GM23248 (cell line): ENCODE measurements at regions not wholly inside any gene's neighbourhood (a gene's known extent, or its start where the extent isn't known, plus 50 kb on each side); places are given as distances from the start of the nearest gene placed in this dataset.

Source experiments
- DNase-seq: peaks from one replicate; pipeline ENCODE4 v3.0.0-alpha.2; 2015
- H2AFZ ChIP-seq: fragments of 200-600 bp; sonication (generic); 2 replicates; pipeline ENCODE4 v1.6.1; 2016; ENCODE audit warnings: antibody characterized with exemption
- H3F3A ChIP-seq: fragments of 200-600 bp; sonication (generic); 2 replicates; pipeline ENCODE4 v1.6.1; 2016; ENCODE audit warnings: mild to moderate bottlenecking, antibody characterized with exemption, mixed run types; ENCODE audit not compliant: insufficient read depth
- H3K27ac ChIP-seq: fragments of 200-600 bp; sonication (generic); 2 replicates; pipeline ENCODE4 v1.5.1; 2016; ENCODE audit warnings: mild to moderate bottlenecking
- H3K27me3 ChIP-seq: fragments of 200-600 bp; sonication (generic); replicated peaks from 2 replicates; pipeline ENCODE4 v1.6.1; 2016; ENCODE audit warnings: mild to moderate bottlenecking; ENCODE audit not compliant: insufficient read depth
- H3K36me3 ChIP-seq: fragments of 200-600 bp; sonication (generic); 2 replicates; pipeline ENCODE4 v1.6.1; 2016; ENCODE audit warnings: low read depth, mild to moderate bottlenecking
- H3K4me1 ChIP-seq: fragments of 200-600 bp; sonication (generic); 2 replicates; pipeline ENCODE4 v1.6.1; 2016; ENCODE audit warnings: mild to moderate bottlenecking; ENCODE audit not compliant: insufficient read depth
- H3K4me2 ChIP-seq: fragments of 200-600 bp; sonication (generic); one replicate; pipeline ENCODE4 v1.6.1; 2016; ENCODE audit warnings: mild to moderate bottlenecking; ENCODE audit not compliant: unreplicated experiment
- H3K4me3 ChIP-seq: fragments of 200-600 bp; sonication (generic); 2 replicates; pipeline ENCODE4 v1.5.1; 2016; ENCODE audit warnings: mild to moderate bottlenecking
- H3K79me2 ChIP-seq: fragments of 200-600 bp; sonication (generic); 2 replicates; pipeline ENCODE4 v1.6.1; 2016; ENCODE audit warnings: mild to moderate bottlenecking; ENCODE audit not compliant: insufficient read depth
- H3K9ac ChIP-seq: fragments of 200-600 bp; sonication (generic); 2 replicates; pipeline ENCODE4 v1.6.1; 2016; ENCODE audit warnings: mild to moderate bottlenecking
- H3K9me2 ChIP-seq: fragments of 200-600 bp; sonication (generic); 2 replicates; pipeline ENCODE4 v1.6.1; 2016; ENCODE audit warnings: mixed run types, mild to moderate bottlenecking, moderate library complexity; ENCODE audit not compliant: insufficient read depth
- H3K9me3 ChIP-seq: fragments of 200-600 bp; sonication (generic); one replicate; pipeline ENCODE4 v1.6.1; 2017; ENCODE audit warnings: low read depth
- H4K20me1 ChIP-seq: fragments of 200-600 bp; sonication (generic); 2 replicates; pipeline ENCODE4 v1.6.0; 2016; ENCODE audit not compliant: insufficient read depth
- EZH2 ChIP-seq: fragments of 200-600 bp; sonication (generic); IDR thresholded peaks from 2 replicates; pipeline ENCODE4 v1.6.1; 2018; ENCODE audit warnings: antibody characterized with exemption, mild to moderate bottlenecking; ENCODE audit not compliant: insufficient read depth, poor library complexity, severe bottlenecking
- EZH2phosphoT487 ChIP-seq: fragments of 200-600 bp; sonication (generic); IDR thresholded peaks from 2 replicates; pipeline ENCODE4 v1.6.1; 2018; ENCODE audit warnings: antibody characterized with exemption, moderate library complexity, mild to moderate bottlenecking, low read depth; ENCODE audit not compliant: insufficient read depth
- whole genome bisulfite sequencing, 2 experiments: methylation state at CpG; one replicate each; pipeline ENCODE4 v1.1.6; 2015 to 2017; ENCODE audit warnings: low lambda C conversion rate in 2 of 2, low coverage in 1 of 2; ENCODE audit errors: missing lambda C conversion rate in 2 of 2; 5-methylcytosine and 5-hydroxymethylcytosine counted together
- in situ Hi-C: fragments of 300-500 bp; cut with MboI; formaldehyde crosslinking; loops from 2 replicates; pipeline ENCODE4 v1.15.0; 2020

DNA sequence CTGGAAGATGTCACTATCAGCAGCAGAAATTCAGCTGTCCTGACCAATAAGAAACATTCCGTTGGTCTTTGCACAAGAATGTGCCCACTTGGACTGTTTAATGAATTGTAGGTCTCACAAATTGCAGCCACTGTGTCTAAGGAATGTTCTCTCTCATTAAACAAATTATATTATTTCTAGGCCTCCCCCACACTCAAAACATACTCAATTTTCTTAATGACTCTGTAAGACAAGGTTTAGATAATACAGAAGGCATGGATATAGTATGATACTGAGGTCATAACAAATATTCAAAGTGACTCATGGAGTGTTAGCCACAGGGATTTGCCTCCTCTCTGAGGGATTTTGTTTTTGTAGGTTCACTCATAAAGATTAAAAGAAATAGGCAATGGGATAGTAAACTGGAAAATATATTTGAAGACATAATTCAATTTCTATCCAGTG, 197.5 kb downstream of the PTN start:
- no peaks in the 10 kb centered on the region for H3K36me3 ChIP-seq
- peak overlapping the region; percentile 78 for H3K27ac ChIP-seq
- 0 out of 2 replicates have a peak, but pooled peaks cover 6% of the 10 kb centered on the region for H3K9me2 ChIP-seq
- peak overlapping the region; percentile 54 for H3K9ac ChIP-seq
- H2AFZ ChIP-seq = peak overlapping the region; percentile 58; the same call in 1 of the 2 replicates
- H3K4me3 ChIP-seq = peak overlapping the region; percentile 57
- H3K4me1 ChIP-seq = peaks cover 37% of the 10 kb centered on the region
- no peaks in the 10 kb centered on the region for H4K20me1 ChIP-seq
- H3K4me2 ChIP-seq = peak overlapping the region; percentile 86
- peak; percentile 84 for DNase-seq
- peaks cover 44% of the 10 kb centered on the region for H3F3A ChIP-seq
- in situ Hi-C loops = no loop called here
- 11 to 16% methylated on average over 1 of the region's 1 CpG for WGBS, 2 experiments
- no peaks in the 10 kb centered on the region for H3K9me3 ChIP-seq
- no peaks in the 10 kb centered on the region for H3K79me2 ChIP-seq
- no peaks in the 10 kb centered on the region for H3K27me3 ChIP-seq
- TF ChIP-seq EZH2phosphoT487 (no peak), EZH2 (no peak)

DNA sequence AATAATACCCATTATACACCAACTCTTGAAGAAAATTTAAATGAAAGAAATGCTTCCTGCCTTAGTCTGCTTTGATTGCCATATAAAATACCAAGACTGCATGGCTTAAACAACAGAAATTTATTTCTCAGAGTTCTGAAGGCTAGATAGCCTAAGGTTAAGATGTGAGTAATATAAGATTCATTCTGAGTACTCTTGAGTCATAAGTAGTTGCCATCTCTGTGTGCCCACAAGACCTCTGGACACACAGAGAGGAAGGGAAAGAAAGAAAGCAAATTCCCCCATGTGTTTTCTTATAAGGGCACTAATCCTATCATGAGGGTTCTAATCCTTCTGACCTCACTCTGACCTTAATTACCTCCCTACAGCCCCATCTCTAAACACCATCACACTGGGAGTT, 201.2 kb downstream of the PTN start:
- Histone ChIP-seq H3K79me2 (no peaks in the 10 kb centered on the region), H3K4me2 (no peak overlapping the region), H3K9me3 (no peaks in the 10 kb centered on the region), H3K4me1 (peaks cover 22% of the 10 kb centered on the region), H3K9ac (no peak overlapping the region), H3K9me2 (no peaks in the 10 kb centered on the region), H2AFZ (no peak overlapping the region), H4K20me1 (no peaks in the 10 kb centered on the region), H3F3A (peaks cover 37% of the 10 kb centered on the region), H3K4me3 (no peak overlapping the region), H3K27ac (no peak overlapping the region), H3K36me3 (no peaks in the 10 kb centered on the region), H3K27me3 (no peaks in the 10 kb centered on the region)
- in situ Hi-C loops = no loop called here
- TF ChIP-seq EZH2phosphoT487 = no peak
- TF ChIP-seq EZH2 = no peak
- peak; percentile 40 for DNase-seq

DNA sequence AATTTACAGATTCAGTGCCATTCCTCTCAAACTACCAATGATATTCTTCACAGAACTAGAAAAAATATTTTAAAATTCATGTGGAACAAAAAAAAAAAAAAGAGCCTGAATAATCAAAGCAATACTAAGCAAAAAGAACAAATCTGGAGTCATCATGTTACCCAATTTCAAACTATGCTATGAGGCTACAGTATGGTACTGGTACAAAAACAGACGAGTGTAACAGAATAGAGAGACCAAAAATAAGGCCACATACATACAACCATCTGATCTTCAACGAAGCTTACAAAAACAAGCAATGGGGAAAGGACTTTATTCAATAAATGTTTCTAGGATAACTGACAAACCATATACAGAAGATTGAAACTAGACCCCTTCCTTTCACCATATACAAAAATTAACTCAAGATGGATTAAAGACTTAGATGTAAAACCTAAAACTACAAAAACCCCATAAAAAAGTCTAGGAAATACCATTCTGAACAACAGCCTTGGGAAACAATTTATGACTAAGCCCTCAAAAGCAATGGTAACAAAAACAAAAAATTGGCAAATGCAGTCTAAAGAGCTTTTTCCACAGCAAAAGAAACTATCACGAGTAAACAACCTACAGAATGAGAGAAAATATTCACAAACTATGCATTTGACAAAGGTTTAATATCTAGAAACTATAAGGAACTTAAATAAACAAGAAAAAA, 207.7 kb downstream of the PTN start:
- H3K4me1 ChIP-seq = peaks cover 18% of the 10 kb centered on the region
- H3K9me3 ChIP-seq = no peaks in the 10 kb centered on the region
- peak overlapping the region; percentile 32 for H3K4me2 ChIP-seq
- TF ChIP-seq EZH2 (no peak), EZH2phosphoT487 (no peak)
- peak overlapping the region; percentile 51; the same call in 1 of the 2 replicates for H2AFZ ChIP-seq
- 29 to 30% methylated on average over 3 of the region's 3 CpGs for WGBS, 2 experiments
- H3K27ac ChIP-seq = peak overlapping the region; percentile 51
- H3K36me3 ChIP-seq = no peaks in the 10 kb centered on the region
- H3K79me2 ChIP-seq = no peaks in the 10 kb centered on the region
- no peak overlapping the region for H3K9ac ChIP-seq
- H3K9me2 ChIP-seq = no peaks in the 10 kb centered on the region
- H3K27me3 ChIP-seq = no peaks in the 10 kb centered on the region
- H3F3A ChIP-seq = peaks cover 21% of the 10 kb centered on the region
- no peaks in the 10 kb centered on the region for H4K20me1 ChIP-seq
- no peak overlapping the region; the same call in 1 of the 2 replicates for H3K4me3 ChIP-seq
- peak; percentile 65 for DNase-seq
- in situ Hi-C loops = no loop called here

GRCh38 chr7:137130751-137131158, 212.8 kb downstream of the PTN start:
- Histone ChIP-seq H3K27ac (no peak overlapping the region), H3F3A (peaks cover 15% of the 10 kb centered on the region), H3K27me3 (no peaks in the 10 kb centered on the region), H2AFZ (no peak overlapping the region), H3K79me2 (no peaks in the 10 kb centered on the region), H3K4me1 (peaks cover 26% of the 10 kb centered on the region), H3K9me3 (no peaks in the 10 kb centered on the region), H3K36me3 (no peaks in the 10 kb centered on the region), H3K4me3 (no peak overlapping the region), H3K9me2 (no peaks in the 10 kb centered on the region), H3K9ac (no peak overlapping the region), H3K4me2 (no peak overlapping the region), H4K20me1 (no peaks in the 10 kb centered on the region)
- TF ChIP-seq EZH2phosphoT487 (no peak), EZH2 (no peak)
- 47 to 49% methylated on average over 3 of the region's 3 CpGs for WGBS, 2 experiments
- peak; percentile 76 for DNase-seq
- in situ Hi-C loops = no loop called here

DNA sequence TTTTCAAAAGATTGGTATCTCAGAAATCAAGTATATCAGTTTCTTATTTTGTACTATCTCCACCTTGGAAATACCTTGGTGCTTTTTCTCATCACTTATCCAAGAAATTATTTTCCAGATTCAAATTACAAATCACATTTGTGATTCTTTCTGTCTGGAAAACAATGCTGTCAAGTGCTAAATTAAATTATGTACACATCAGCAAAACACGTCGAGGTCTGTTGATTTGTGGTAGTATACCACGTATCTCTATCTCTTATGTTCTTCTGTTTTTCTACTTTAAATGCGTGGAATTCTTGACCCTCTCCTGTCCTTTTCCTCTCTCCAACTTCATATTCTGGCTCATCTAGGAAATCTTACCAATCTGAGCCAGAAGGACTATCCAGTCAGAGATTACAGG, 214.5 kb downstream of the PTN start:
- in situ Hi-C loops = no loop called here
- 77 to 86% methylated on average over 4 of the region's 4 CpGs for WGBS, 2 experiments

More for the DNA sequence above, 214.5 kb downstream of the PTN start:
- Histone ChIP-seq H4K20me1 (no peaks in the 10 kb centered on the region), H3K27ac (no peak overlapping the region), H3K9me2 (no peaks in the 10 kb centered on the region), H3K4me3 (no peak overlapping the region), H3K79me2 (no peaks in the 10 kb centered on the region), H3K9me3 (no peaks in the 10 kb centered on the region), H3K4me1 (peaks cover 14% of the 10 kb centered on the region), H3K4me2 (no peak overlapping the region), H3F3A (no peaks in the 10 kb centered on the region), H3K36me3 (no peaks in the 10 kb centered on the region), H3K9ac (no peak overlapping the region), H2AFZ (no peak overlapping the region), H3K27me3 (no peaks in the 10 kb centered on the region)
- TF ChIP-seq EZH2 (no peak), EZH2phosphoT487 (no peak)
- no peak for DNase-seq
